GM21367 (cell line): ENCODE measurements at regions not wholly inside any gene's neighbourhood (a gene's known extent, or its start where the extent isn't known, plus 50 kb on each side); places are given as distances from the start of the nearest gene placed in this dataset.
"Not testable (repeated sequence)": the region's sequence is repeated elsewhere in the genome, so short reads cannot be mapped to it uniquely, and the experiment has no call there.

ENCODE experiments used
- ATAC-seq: cut with Tn5 transposase; IDR thresholded peaks from one replicate; pipeline ENCODE4 v1.9.1; 2021; ENCODE audit not compliant: unreplicated experiment

GRCh38 chr10:32217216-32217615 is 129.7 kb downstream of the EPC1 start:
- ATAC-seq: no peak

- not testable (repeated sequence) for ATAC-seq
Measured at GRCh38 chr10:32213838-32214237, 133.1 kb downstream of the EPC1 start.

GRCh38 chr10:32211046-32211363 is 136.0 kb downstream of the EPC1 start:
- ATAC-seq: no peak

GRCh38 chr10:32210306-32211045 is 136.5 kb downstream of the EPC1 start:
- ATAC-seq: no peak

- not testable (repeated sequence) for ATAC-seq
Measured at GRCh38 chr10:32208005-32208404, 139.0 kb downstream of the EPC1 start.

- ATAC-seq: peak; percentile 62
Measured at GRCh38 chr10:32207544-32207943, 139.4 kb downstream of the EPC1 start.

- no peak for ATAC-seq
Measured at GRCh38 chr10:32205670-32206069, 141.3 kb downstream of the EPC1 start.

- ATAC-seq: no peak
Measured at GRCh38 chr10:32204606-32205005, 142.4 kb downstream of the EPC1 start.

GRCh38 chr10:32199714-32200394 is 143.6 kb upstream of the KIF5B start:
- ATAC-seq: no peak

- no peak for ATAC-seq
Measured at GRCh38 chr10:32197423-32197822, 141.2 kb upstream of the KIF5B start.

GRCh38 chr10:32190890-32191491 is 134.8 kb upstream of the KIF5B start:
- ATAC-seq: peak; percentile 81

GRCh38 chr10:32189400-32190084 is 133.3 kb upstream of the KIF5B start:
- ATAC-seq: no peak

- ATAC-seq: not testable (repeated sequence)
Measured at GRCh38 chr10:32188601-32189000, 132.4 kb upstream of the KIF5B start.

GRCh38 chr10:32187686-32188085 is 131.5 kb upstream of the KIF5B start:
- ATAC-seq: no peak

- ATAC-seq: not testable (repeated sequence)
Measured at GRCh38 chr10:32183652-32184051, 127.4 kb upstream of the KIF5B start.

- ATAC-seq: no peak
Measured at GRCh38 chr10:32182476-32182875, 126.3 kb upstream of the KIF5B start.

GRCh38 chr10:32180390-32181280 is 124.4 kb upstream of the KIF5B start:
- ATAC-seq: no peak

GRCh38 chr10:32179836-32180235 is 123.6 kb upstream of the KIF5B start:
- ATAC-seq: no peak

GRCh38 chr10:32177594-32177993 is 121.4 kb upstream of the KIF5B start:
- not testable (repeated sequence) for ATAC-seq

GRCh38 chr10:32175629-32176028 is 119.4 kb upstream of the KIF5B start:
- ATAC-seq: no peak
